Fibroblast of mammary gland (primary cell): ENCODE measurements at regions not wholly inside any gene's neighbourhood (a gene's known extent, or its start where the extent isn't known, plus 50 kb on each side); places are given as distances from the start of the nearest gene placed in this dataset.
A peak's percentile ranks its signal among the peaks of the same experiment; 100 is the strongest.

Experiments
- DNase-seq: peaks from one replicate; pipeline ENCODE4 v3.0.0-alpha.2; 2010; ENCODE audit warnings: low read depth
- H3K4me3 ChIP-seq: 2 replicates; pipeline ENCODE4 v1.5.1; 2011; ENCODE audit warnings: low read depth, mild to moderate bottlenecking, low read length, moderate library complexity; ENCODE audit not compliant: control insufficient read depth
- TF ChIP-seq, protein P1 (sequence below): conservative IDR thresholded peaks from 2 replicates; pipeline ENCODE4 v1.5.1; 2011; ENCODE audit warnings: low read depth, low read length, inconsistent platforms; ENCODE audit not compliant: control insufficient read depth, insufficient read depth

DNA sequence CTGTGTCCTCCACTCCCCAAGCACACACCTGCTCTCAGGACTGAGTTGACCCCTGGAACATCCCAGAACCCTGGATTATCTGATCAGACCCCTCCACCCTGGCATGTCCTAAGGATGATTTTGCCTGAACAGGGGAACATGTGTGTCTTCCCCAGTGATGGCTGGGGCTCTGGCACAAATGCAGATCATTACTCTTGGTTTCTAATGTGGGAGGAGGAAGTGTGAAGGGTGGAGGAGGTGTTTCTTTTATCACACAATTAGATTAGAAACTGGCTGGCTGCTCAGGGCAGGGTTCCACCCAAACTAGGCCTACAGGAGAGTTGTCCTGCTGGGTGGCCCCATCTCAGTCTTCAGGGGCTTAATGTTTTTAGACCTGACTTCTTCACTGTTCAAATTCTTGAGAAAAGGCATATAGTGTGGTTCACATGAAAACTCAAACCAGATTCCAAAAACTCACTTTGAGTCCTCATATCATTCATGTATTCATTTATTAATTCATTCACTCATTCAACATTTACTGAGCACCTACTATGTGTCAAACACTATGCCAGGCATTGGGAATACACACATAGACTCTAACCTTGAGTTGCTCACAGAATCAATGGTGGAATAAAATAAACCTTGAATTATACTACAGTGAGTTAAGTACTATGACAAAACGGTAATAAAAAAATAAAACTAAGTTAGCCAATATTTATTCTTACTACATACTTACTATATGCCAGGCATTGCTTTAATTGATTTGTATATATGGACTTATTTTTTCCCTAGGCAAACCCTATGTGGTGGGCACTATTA lies 221.8 kb upstream of the JUN start:
- H3K4me3 ChIP-seq, result no peak overlapping the region
- TF ChIP-seq, protein P1, sequence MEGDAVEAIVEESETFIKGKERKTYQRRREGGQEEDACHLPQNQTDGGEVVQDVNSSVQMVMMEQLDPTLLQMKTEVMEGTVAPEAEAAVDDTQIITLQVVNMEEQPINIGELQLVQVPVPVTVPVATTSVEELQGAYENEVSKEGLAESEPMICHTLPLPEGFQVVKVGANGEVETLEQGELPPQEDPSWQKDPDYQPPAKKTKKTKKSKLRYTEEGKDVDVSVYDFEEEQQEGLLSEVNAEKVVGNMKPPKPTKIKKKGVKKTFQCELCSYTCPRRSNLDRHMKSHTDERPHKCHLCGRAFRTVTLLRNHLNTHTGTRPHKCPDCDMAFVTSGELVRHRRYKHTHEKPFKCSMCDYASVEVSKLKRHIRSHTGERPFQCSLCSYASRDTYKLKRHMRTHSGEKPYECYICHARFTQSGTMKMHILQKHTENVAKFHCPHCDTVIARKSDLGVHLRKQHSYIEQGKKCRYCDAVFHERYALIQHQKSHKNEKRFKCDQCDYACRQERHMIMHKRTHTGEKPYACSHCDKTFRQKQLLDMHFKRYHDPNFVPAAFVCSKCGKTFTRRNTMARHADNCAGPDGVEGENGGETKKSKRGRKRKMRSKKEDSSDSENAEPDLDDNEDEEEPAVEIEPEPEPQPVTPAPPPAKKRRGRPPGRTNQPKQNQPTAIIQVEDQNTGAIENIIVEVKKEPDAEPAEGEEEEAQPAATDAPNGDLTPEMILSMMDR, result no peak
- DNase-seq, result no peak

DNA sequence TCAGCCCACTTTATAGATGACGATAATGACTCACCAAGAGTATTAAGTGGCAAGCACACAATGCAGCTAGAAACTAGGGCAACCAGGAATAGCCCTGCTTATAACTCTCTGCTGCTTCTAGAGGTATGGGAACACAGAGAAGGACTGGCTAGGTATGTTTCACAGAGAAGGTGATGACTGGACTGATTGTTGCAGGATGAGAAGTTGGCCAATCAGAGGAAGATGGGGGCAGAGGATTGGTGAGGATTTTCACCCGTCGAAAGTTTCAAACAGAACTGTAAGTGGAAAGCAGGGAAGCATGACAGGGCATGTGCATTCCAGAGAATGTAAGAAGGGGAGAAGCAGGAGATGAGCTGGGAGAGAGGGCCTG lies 222.4 kb upstream of the JUN start:
- H3K4me3 ChIP-seq, result no peak overlapping the region
- TF ChIP-seq, protein P1, result no peak
- no peak for DNase-seq

GRCh38 chr1:59006932-59007331 lies 223.1 kb upstream of the JUN start:
- no peak overlapping the region for H3K4me3 ChIP-seq
- DNase-seq, result no peak
- TF ChIP-seq, protein P1, result no peak

- no peak overlapping the region for H3K4me3 ChIP-seq
- DNase-seq, result peak; percentile 31
- TF ChIP-seq, protein P1, result no peak
Measured at GRCh38 chr1:59007429-59007819, 223.6 kb upstream of the JUN start.

- no peak for DNase-seq
- TF ChIP-seq, protein P1, result no peak
- no peak overlapping the region for H3K4me3 ChIP-seq
Measured at GRCh38 chr1:59007820-59008598, 224.2 kb upstream of the JUN start.

DNA sequence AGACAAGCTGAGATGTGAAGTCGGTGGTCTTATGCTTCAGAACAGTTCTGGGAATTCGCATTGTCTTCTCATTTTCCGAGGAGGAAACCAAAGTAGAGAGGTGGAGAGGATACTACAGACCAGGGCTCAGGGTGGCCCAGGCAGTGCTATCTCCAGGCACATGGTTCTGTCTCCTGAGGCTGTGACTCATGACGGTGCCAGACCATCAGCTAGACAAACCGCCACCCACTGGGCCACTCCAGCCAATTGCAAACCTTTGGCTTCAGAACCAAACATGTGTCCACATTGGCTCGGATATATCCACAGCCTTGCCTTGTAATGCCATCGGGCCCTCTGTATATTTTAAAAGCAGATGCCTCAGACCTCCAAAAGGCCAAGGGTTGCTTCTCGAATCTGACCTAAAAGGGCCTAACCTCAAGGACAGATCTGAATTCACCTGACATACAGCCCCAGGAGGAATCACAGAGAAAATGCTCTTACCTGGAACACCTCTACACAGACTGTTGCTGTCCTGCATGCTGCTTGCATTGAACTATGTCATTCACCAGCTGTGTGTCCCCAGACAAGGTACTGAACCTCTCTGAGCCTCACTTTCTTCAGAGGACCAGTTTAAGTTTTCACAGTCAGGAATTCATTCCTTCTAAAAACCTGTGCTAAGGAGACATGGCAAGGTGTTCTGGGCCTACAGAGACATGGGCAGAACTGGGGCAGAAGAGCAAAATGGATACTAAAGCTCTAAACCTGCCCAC lies 224.9 kb upstream of the JUN start:
- peak; percentile 55 for DNase-seq
- TF ChIP-seq, protein P1, result no peak
- H3K4me3 ChIP-seq, result no peak overlapping the region
